Neuronal stem cell (in vitro differentiated cells): ENCODE measurements at regions not wholly inside any gene's neighbourhood (a gene's known extent, or its start where the extent isn't known, plus 50 kb on each side); places are given as distances from the start of the nearest gene placed in this dataset.

Source experiments
- DNase-seq: peaks from one replicate; pipeline ENCODE4 v3.0.0-alpha.2; 2013; ENCODE audit warnings: low spot score
- H2AFZ ChIP-seq: one replicate; pipeline ENCODE4 v1.6.1; 2013; ENCODE audit warnings: mild to moderate bottlenecking, low read length, inconsistent platforms
- H2AK5ac ChIP-seq: 2 replicates; pipeline ENCODE4 v1.6.1; 2013; ENCODE audit warnings: low read depth, mild to moderate bottlenecking, inconsistent platforms, low read length, moderate library complexity, mixed read lengths
- H2BK120ac ChIP-seq: 2 replicates; pipeline ENCODE4 v1.6.1; 2013; ENCODE audit warnings: low read depth, mild to moderate bottlenecking, inconsistent platforms, low read length, moderate library complexity, mixed read lengths
- H2BK12ac ChIP-seq: one replicate; pipeline ENCODE4 v1.6.1; 2013; ENCODE audit warnings: low read length, inconsistent platforms
- H2BK15ac ChIP-seq: 2 replicates; pipeline ENCODE4 v1.6.1; 2013; ENCODE audit warnings: mild to moderate bottlenecking, low read length, inconsistent platforms, mixed read lengths
- H2BK5ac ChIP-seq: one replicate; pipeline ENCODE4 v1.6.1; 2013; ENCODE audit warnings: inconsistent platforms, mild to moderate bottlenecking, low read length, moderate library complexity
- H3K14ac ChIP-seq: one replicate; pipeline ENCODE4 v1.6.1; 2013; ENCODE audit warnings: low read length, inconsistent platforms
- H3K18ac ChIP-seq: 2 replicates; pipeline ENCODE4 v1.6.1; 2013; ENCODE audit warnings: low read length, inconsistent platforms
- H3K23ac ChIP-seq: 2 replicates; pipeline ENCODE4 v1.6.1; 2013; ENCODE audit warnings: low read depth, mild to moderate bottlenecking, mixed read lengths, low read length, inconsistent platforms; ENCODE audit not compliant: poor library complexity
- H3K27ac ChIP-seq: replicated peaks from 3 replicates; pipeline ENCODE4 v1.5.1; 2013; ENCODE audit warnings: low read length, inconsistent platforms
- H3K27me3 ChIP-seq, 3 experiments: 2 replicates each; pipeline ENCODE4 v1.6.1; 2013; ENCODE audit warnings: low read length in 3 of 3, mild to moderate bottlenecking in 2 of 3, inconsistent platforms in 1 of 3, low read depth in 1 of 3, mixed read lengths in 1 of 3, moderate library complexity in 1 of 3; ENCODE audit not compliant: control insufficient read depth in 3 of 3, insufficient read depth in 3 of 3
- H3K36me3 ChIP-seq, 2 donors: replicated peaks in 1 of 2; 2 replicates each; pipeline ENCODE4 v1.6.1; 2013; ENCODE audit warnings: low read length in 2 of 2; ENCODE audit not compliant: control insufficient read depth in 2 of 2, insufficient read depth in 2 of 2
- H3K4ac ChIP-seq: 2 replicates; pipeline ENCODE4 v1.6.1; 2013; ENCODE audit warnings: inconsistent platforms, mild to moderate bottlenecking, low read length, moderate library complexity
- H3K4me1 ChIP-seq, 2 donors: 1 replicate in 1 of 2; 2 replicates in 1 of 2; pipeline ENCODE4 v1.6.1; 2013; ENCODE audit warnings: low read length in 2 of 2, low read depth in 1 of 2; ENCODE audit not compliant: control insufficient read depth in 2 of 2, insufficient read depth in 1 of 2
- H3K4me2 ChIP-seq: one replicate; pipeline ENCODE4 v1.6.1; 2013; ENCODE audit warnings: mild to moderate bottlenecking, low read length, inconsistent platforms; ENCODE audit not compliant: insufficient read depth, poor library complexity, severe bottlenecking
- H3K4me3 ChIP-seq, 2 donors: 2 replicates each; pipeline ENCODE4 v1.5.1; 2013; ENCODE audit warnings: low read length in 2 of 2, mild to moderate bottlenecking in 2 of 2, inconsistent platforms in 1 of 2, moderate library complexity in 1 of 2
- H3K79me1 ChIP-seq: one replicate; pipeline ENCODE4 v1.6.1; 2013; ENCODE audit warnings: low read depth, mild to moderate bottlenecking, inconsistent platforms, low read length, moderate library complexity
- H3K9ac ChIP-seq: one replicate; pipeline ENCODE4 v1.6.1; 2013; ENCODE audit warnings: mild to moderate bottlenecking, low read depth, low read length, inconsistent platforms; ENCODE audit not compliant: poor library complexity
- H3K9me3 ChIP-seq, 2 donors: replicated peaks in 1 of 2; 2 replicates each; pipeline versions ENCODE3 to v1.6.1; 2013; ENCODE audit warnings: low read length in 2 of 2, mild to moderate bottlenecking in 2 of 2, inconsistent platforms in 1 of 2, low read depth in 1 of 2, mixed read lengths in 1 of 2, moderate library complexity in 1 of 2; ENCODE audit not compliant: control insufficient read depth in 2 of 2, insufficient read depth in 1 of 2
- H4K8ac ChIP-seq: one replicate; pipeline ENCODE4 v1.6.1; 2013; ENCODE audit warnings: low read depth, mild to moderate bottlenecking, inconsistent platforms, low read length, moderate library complexity
- H4K91ac ChIP-seq: one replicate; pipeline ENCODE4 v1.6.1; 2013; ENCODE audit warnings: low read length, low read depth, mild to moderate bottlenecking, inconsistent platforms; ENCODE audit not compliant: poor library complexity
- WGBS, 2 donors: extraction: QIAGEN DNeasy Blood & Tissue Kit; methylation state at CpG; one replicate each; pipeline ENCODE4 v1.1.7; 2013; ENCODE audit warnings: missing lambda C conversion rate in 2 of 2, mixed read lengths in 1 of 2; ENCODE audit not compliant: insufficient read length in 2 of 2, insufficient replicate concordance in 1 of 2; ENCODE audit errors: extremely low coverage in 2 of 2; 5-methylcytosine and 5-hydroxymethylcytosine counted together

- no CpG with 5 or more reads among the region's 3 CpGs for WGBS, 2 donors
- Histone ChIP-seq H3K23ac (no peak overlapping the region), H4K8ac (no peak overlapping the region), H2AFZ (no peak overlapping the region), H3K9ac (no peak overlapping the region), H2BK12ac (no peak overlapping the region), H3K4me2 (no peak overlapping the region), H3K79me1 (no peaks in the 10 kb centered on the region), H3K36me3 (no peaks in the 10 kb centered on the region), H2AK5ac (no peak overlapping the region), H3K27me3 (no peaks in the 10 kb centered on the region), H4K91ac (no peak overlapping the region), H3K27ac (no peak overlapping the region), H3K4ac (no peak overlapping the region), H2BK5ac (no peak overlapping the region), H3K14ac (no peak overlapping the region), H3K18ac (no peak overlapping the region), H3K4me1 (peaks cover 0 to 9% of the 10 kb centered on the region in 2 donors), H2BK120ac (no peak overlapping the region), H3K4me3 (no peak overlapping the region), H2BK15ac (no peak overlapping the region), H3K9me3 (no peaks in the 10 kb centered on the region)
- no peak for DNase-seq
These were observed 808.6 kb upstream of the ADGRL4 start for GRCh38 chr1:79815115-79815514.

GRCh38 chr1:79811173-79811572 lies 804.6 kb upstream of the ADGRL4 start:
- no peaks in the 10 kb centered on the region for H3K36me3 ChIP-seq
- H3K4me3 ChIP-seq = no peak overlapping the region
- no peak overlapping the region for H3K4me2 ChIP-seq
- H3K4me1 ChIP-seq = peaks cover 0 to 9% of the 10 kb centered on the region in 2 donors
- no peak overlapping the region for H2BK15ac ChIP-seq
- no peak overlapping the region for H3K27ac ChIP-seq
- no peak overlapping the region for H3K14ac ChIP-seq
- no peak overlapping the region for H2BK12ac ChIP-seq
- H3K18ac ChIP-seq = no peak overlapping the region
- DNase-seq = no peak
- H3K9me3 ChIP-seq = peaks cover 2 to 6% of the 10 kb centered on the region in 2 donors
- no peaks in the 10 kb centered on the region for H3K79me1 ChIP-seq
- WGBS, 2 donors = no CpG with 5 or more reads among the region's 3 CpGs
- no peaks in the 10 kb centered on the region for H3K27me3 ChIP-seq
- H2BK5ac ChIP-seq = no peak overlapping the region
- H2AFZ ChIP-seq = peak overlapping the region; percentile 48
- no peak overlapping the region for H3K9ac ChIP-seq
- no peak overlapping the region for H2AK5ac ChIP-seq
- no peak overlapping the region for H4K91ac ChIP-seq
- H2BK120ac ChIP-seq = no peak overlapping the region
- H3K4ac ChIP-seq = no peak overlapping the region
- no peak overlapping the region for H3K23ac ChIP-seq
- no peak overlapping the region for H4K8ac ChIP-seq

GRCh38 chr1:79808816-79809475 lies 802.4 kb upstream of the ADGRL4 start:
- Histone ChIP-seq H2BK15ac (no peak overlapping the region), H3K27me3 (no peaks in the 10 kb centered on the region), H3K36me3 (no peaks in the 10 kb centered on the region), H3K4me2 (no peak overlapping the region), H3K23ac (no peak overlapping the region), H2BK120ac (no peak overlapping the region), H4K91ac (no peak overlapping the region), H3K9ac (no peak overlapping the region), H3K9me3 (peaks cover 2 to 7% of the 10 kb centered on the region in 2 donors), H3K4me3 (no peak overlapping the region), H2AFZ (no peak overlapping the region), H3K14ac (no peak overlapping the region), H2BK12ac (no peak overlapping the region), H2BK5ac (no peak overlapping the region), H3K4ac (no peak overlapping the region), H4K8ac (no peak overlapping the region), H3K27ac (no peak overlapping the region), H3K79me1 (no peaks in the 10 kb centered on the region), H3K4me1 (peaks cover 0 to 9% of the 10 kb centered on the region in 2 donors), H2AK5ac (no peak overlapping the region), H3K18ac (no peak overlapping the region)
- DNase-seq = no peak
- WGBS, 2 donors = no CpG with 5 or more reads among the region's 3 CpGs

GRCh38 chr1:79807816-79808215 lies 801.3 kb upstream of the ADGRL4 start:
- Histone ChIP-seq H3K23ac (no peak overlapping the region), H2BK15ac (no peak overlapping the region), H4K8ac (no peak overlapping the region), H3K27ac (no peak overlapping the region), H3K4me2 (no peak overlapping the region), H3K4me3 (no peak overlapping the region), H2AK5ac (no peak overlapping the region), H3K9ac (no peak overlapping the region), H3K4ac (no peak overlapping the region), H2BK120ac (no peak overlapping the region), H3K4me1 (peaks cover 0 to 11% of the 10 kb centered on the region in 2 donors), H4K91ac (no peak overlapping the region), H3K14ac (no peak overlapping the region), H3K9me3 (peaks cover 2 to 7% of the 10 kb centered on the region in 2 donors), H2AFZ (no peak overlapping the region), H3K79me1 (no peaks in the 10 kb centered on the region), H3K27me3 (no peaks in the 10 kb centered on the region), H3K18ac (no peak overlapping the region), H2BK5ac (no peak overlapping the region), H2BK12ac (no peak overlapping the region), H3K36me3 (no peaks in the 10 kb centered on the region)
- DNase-seq = no peak
- WGBS, 2 donors = no CpG with 5 or more reads among the region's 2 CpGs
